H1 (cell line): ENCODE measurements at regions not wholly inside any gene's neighbourhood (a gene's known extent, or its start where the extent isn't known, plus 50 kb on each side); places are given as distances from the start of the nearest gene placed in this dataset.
A peak's percentile ranks its signal among the peaks of the same experiment; 100 is the strongest.

ENCODE experiments used
- CTCF ChIA-PET: fragments of 300-600 bp; sonication (Branson Sonifier 250); formaldehyde crosslinking; loops from one replicate; lab custom pipeline; 2021; ENCODE audit not compliant: partially characterized antibody; lab: Charles Lee
- POLR2A ChIA-PET: fragments of 300-600 bp; sonication (Branson Sonifier 250); formaldehyde crosslinking; loops from one replicate; lab custom pipeline; 2021; ENCODE audit warnings: inconsistent platforms; ENCODE audit not compliant: partially characterized antibody; lab: Charles Lee
- DNase-seq, 2 experiments: peaks; one replicate each; pipeline versions ENCODE4 v3.0.0 to v3.0.0-alpha.2; 2010 to 2022; ENCODE audit warnings: low spot score in 2 of 2, low read depth in 1 of 2, mixed read lengths in 1 of 2
- FAIRE-seq: peaks from 2 replicates; lab custom pipeline; 2011; peaks lifted over from hg19 to GRCh38; lab: Jason Lieb, UNC
- H2AFZ ChIP-seq: 2 replicates; pipeline ENCODE4 v1.8.1; 2012; ENCODE audit warnings: low read length, inconsistent platforms
- H2AK5ac ChIP-seq: 2 replicates; pipeline ENCODE4 v1.6.1; 2013; ENCODE audit warnings: low read depth, low read length
- H2BK120ac ChIP-seq: replicated peaks from 2 replicates; pipeline ENCODE3; 2013; ENCODE audit warnings: low read depth, low read length, inconsistent platforms
- H2BK12ac ChIP-seq: 2 replicates; pipeline ENCODE4 v1.6.1; 2013; ENCODE audit warnings: low read depth, low read length
- H2BK15ac ChIP-seq: 2 replicates; pipeline ENCODE4 v1.6.1; 2013; ENCODE audit warnings: low read length
- H2BK20ac ChIP-seq: 2 replicates; pipeline ENCODE4 v1.6.1; 2013; ENCODE audit warnings: low read length
- H2BK5ac ChIP-seq: 2 replicates; pipeline ENCODE4 v1.6.1; 2013; ENCODE audit warnings: low read depth, low read length
- H3K14ac ChIP-seq: 2 replicates; pipeline ENCODE4 v1.6.1; 2013; ENCODE audit warnings: inconsistent platforms; ENCODE audit not compliant: insufficient read length
- H3K18ac ChIP-seq: 2 replicates; pipeline ENCODE4 v1.6.1; 2013; ENCODE audit warnings: low read length; ENCODE audit errors: extremely low read depth
- H3K23ac ChIP-seq: 2 replicates; pipeline ENCODE4 v1.6.1; 2013; ENCODE audit warnings: inconsistent platforms; ENCODE audit not compliant: insufficient read length
- H3K23me2 ChIP-seq: 2 replicates; pipeline ENCODE4 v1.6.1; 2013; ENCODE audit warnings: low read depth, low read length
- H3K27ac ChIP-seq: 2 replicates; pipeline ENCODE4 v1.6.1; 2011; ENCODE audit warnings: low read depth, low read length, inconsistent platforms
- H3K27me3 ChIP-seq, 4 experiments: replicated peaks in 1 of 4; 1 replicate in 1 of 4; 2 replicates in 3 of 4; pipeline versions ENCODE4 v1.6.1 to v1.8.1; 2011 to 2013; ENCODE audit warnings: low read length in 3 of 4, mild to moderate bottlenecking in 3 of 4, inconsistent platforms in 2 of 4, mixed read lengths in 2 of 4, moderate library complexity in 1 of 4; ENCODE audit not compliant: control insufficient read depth in 3 of 4, insufficient read depth in 3 of 4; ENCODE audit errors: extremely low read depth in 1 of 4
- H3K36me3 ChIP-seq, 4 experiments: 2 replicates each; pipeline versions ENCODE4 v1.6.1 to v1.8.1; 2011 to 2013; ENCODE audit warnings: mild to moderate bottlenecking in 4 of 4, low read length in 3 of 4, moderate library complexity in 2 of 4, control low read depth in 1 of 4, inconsistent platforms in 1 of 4; ENCODE audit not compliant: insufficient read depth in 4 of 4, control insufficient read depth in 2 of 4
- H3K4ac ChIP-seq: replicated peaks from 2 replicates; pipeline ENCODE3; 2013; ENCODE audit warnings: low read length, low read depth, mixed read lengths, inconsistent platforms; ENCODE audit not compliant: insufficient read length
- H3K4me1 ChIP-seq, 4 experiments: replicated peaks in 1 of 4; 1 replicate in 1 of 4; 2 replicates in 3 of 4; pipeline versions ENCODE4 v1.6.1 to v1.8.1; 2011 to 2013; ENCODE audit warnings: low read length in 3 of 4, inconsistent platforms in 2 of 4, mixed read lengths in 1 of 4; ENCODE audit not compliant: insufficient read depth in 4 of 4, control insufficient read depth in 3 of 4
- H3K4me2 ChIP-seq, 2 experiments: 2 replicates each; pipeline versions ENCODE4 v1.6.1 to v1.8.1; 2011 to 2013; ENCODE audit warnings: low read depth in 2 of 2, low read length in 2 of 2, control low read depth in 1 of 2, inconsistent platforms in 1 of 2, mild to moderate bottlenecking in 1 of 2; ENCODE audit not compliant: insufficient read depth in 1 of 2
- H3K4me3 ChIP-seq, 4 experiments: fragments of 200-600, 300-600 bp in 1 of 4; sonication (generic), shearing (Covaris generic), sonication (Bioruptor Twin) in 1 of 4; 2 replicates each; pipeline versions ENCODE4 v1.5.1 to v1.8.1; 2011 to 2016; ENCODE audit warnings: low read length in 4 of 4, low read depth in 3 of 4, control low read depth in 2 of 4, inconsistent platforms in 2 of 4, mild to moderate bottlenecking in 2 of 4, mixed read lengths in 1 of 4, moderate library complexity in 1 of 4; ENCODE audit not compliant: insufficient read depth in 2 of 4; ENCODE audit errors: extremely low read depth in 1 of 4
- H3K56ac ChIP-seq: replicated peaks from 2 replicates; pipeline ENCODE3; 2013; ENCODE audit warnings: low read depth, mild to moderate bottlenecking, mixed read lengths, low read length, inconsistent platforms; ENCODE audit not compliant: insufficient read length
- H3K79me1 ChIP-seq: 2 replicates; pipeline ENCODE4 v1.6.1; 2013; ENCODE audit warnings: low read depth, low read length, control low read depth
- H3K79me2 ChIP-seq, 2 experiments: 2 replicates each; pipeline versions ENCODE4 v1.6.1 to v1.8.1; 2012 to 2013; ENCODE audit warnings: low read length in 2 of 2, mild to moderate bottlenecking in 2 of 2, inconsistent platforms in 1 of 2; ENCODE audit not compliant: insufficient read depth in 2 of 2, control insufficient read depth in 1 of 2
- H3K9ac ChIP-seq, 4 experiments: replicated peaks in 1 of 4; 1 replicate in 1 of 4; 2 replicates in 3 of 4; pipeline versions ENCODE4 v1.6.1 to v1.8.1; 2011 to 2013; ENCODE audit warnings: low read depth in 3 of 4, low read length in 3 of 4, control low read depth in 2 of 4, mild to moderate bottlenecking in 2 of 4, moderate library complexity in 2 of 4, inconsistent platforms in 1 of 4; ENCODE audit errors: extremely low read depth in 1 of 4
- H3K9me3 ChIP-seq, 2 experiments: 2 replicates each; pipeline versions ENCODE4 v1.6.1 to v1.8.1; 2012 to 2013; ENCODE audit warnings: mild to moderate bottlenecking in 2 of 2, moderate library complexity in 2 of 2, control low read depth in 1 of 2, inconsistent platforms in 1 of 2, low read depth in 1 of 2, low read length in 1 of 2, mixed read lengths in 1 of 2; ENCODE audit not compliant: insufficient read depth in 2 of 2
- H4K20me1 ChIP-seq, 2 experiments: replicated peaks in 1 of 2; 2 replicates each; pipeline versions ENCODE3 to v1.8.1; 2011 to 2013; ENCODE audit warnings: inconsistent platforms in 2 of 2, low read length in 2 of 2, mild to moderate bottlenecking in 1 of 2; ENCODE audit not compliant: insufficient read depth in 2 of 2, control insufficient read depth in 1 of 2
- H4K5ac ChIP-seq: 2 replicates; pipeline ENCODE4 v1.6.1; 2013; ENCODE audit warnings: low read length, low read depth, mixed read lengths, inconsistent platforms; ENCODE audit not compliant: insufficient read length
- H4K8ac ChIP-seq: 2 replicates; pipeline ENCODE4 v1.8.0; 2013; ENCODE audit warnings: mild to moderate bottlenecking, moderate library complexity, low read length, inconsistent platforms; ENCODE audit not compliant: insufficient read depth; ENCODE audit errors: extremely low read depth
- H4K91ac ChIP-seq: replicated peaks from 2 replicates; pipeline ENCODE3; 2013; ENCODE audit warnings: low read length, mixed read lengths, inconsistent platforms; ENCODE audit not compliant: insufficient read length
- BCL11A ChIP-seq, 2 experiments: IDR thresholded peaks; one replicate each; pipeline ENCODE4 v1.6.1; 2011; ENCODE audit warnings: low read depth in 2 of 2, low read length in 2 of 2, mild to moderate bottlenecking in 2 of 2
- ZNF274 ChIP-seq: IDR thresholded peaks from 2 replicates; pipeline ENCODE4 v1.7.0; 2012; ENCODE audit warnings: low read length, borderline replicate concordance; ENCODE audit errors: extremely low read depth
- WGBS, 2 experiments: shearing (Covaris generic) in 1 of 2; methylation state at CpG; one replicate each; pipeline versions ENCODE4 v1.1.6 to v1.1.7; 2013 to 2015; ENCODE audit warnings: low lambda C conversion rate in 2 of 2, mixed read lengths in 2 of 2, inconsistent platforms in 1 of 2, low coverage in 1 of 2, missing lambda C conversion rate in 1 of 2; ENCODE audit not compliant: insufficient replicate concordance in 2 of 2, insufficient coverage in 1 of 2, insufficient read length in 1 of 2; ENCODE audit errors: extremely low coverage in 1 of 2, missing lambda C conversion rate in 1 of 2; 5-methylcytosine and 5-hydroxymethylcytosine counted together

DNA sequence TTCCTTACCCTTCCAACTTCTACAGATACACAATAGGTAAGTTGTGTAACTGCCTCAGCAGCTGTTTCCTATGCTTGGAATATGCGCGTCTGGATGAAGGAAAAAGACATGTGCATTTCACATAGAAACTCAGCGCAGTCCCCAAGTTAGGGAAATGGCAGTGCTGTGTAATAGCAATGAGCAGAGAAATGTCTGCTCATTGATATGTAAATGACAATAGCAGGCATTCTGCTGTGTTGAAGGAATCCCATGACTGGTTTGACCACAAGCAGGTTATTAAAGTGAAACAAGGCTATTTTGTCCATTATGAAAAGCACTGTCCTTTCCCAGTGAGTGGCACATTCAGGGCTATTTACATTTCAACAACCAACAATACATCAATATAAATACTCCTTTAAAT lies 106.6 kb downstream of the BTG1 start:
- no peak overlapping the region for H2BK20ac ChIP-seq
- FAIRE-seq, result no peak
- WGBS, 2 experiments, result 64% methylated on average over 3 of the region's 3 CpGs; no CpG with 5 or more reads in 1 of the 2 experiments

More for the DNA sequence above, 106.6 kb downstream of the BTG1 start:
- Histone ChIP-seq H3K4ac (no peak overlapping the region), H3K27me3 (no peaks in the 10 kb centered on the region), H3K79me2 (no peaks in the 10 kb centered on the region), H3K4me1 (peaks cover 2 to 14% (median 12%) of the 10 kb centered on the region in 4 experiments; a peak in 6 of 7 replicates), H2BK120ac (no peak overlapping the region), H4K91ac (no peak overlapping the region), H2BK5ac (no peak overlapping the region), H3K4me2 (peak overlapping the region; percentile 6 to 54; a peak in 3 of 4 replicates), H4K20me1 (no peaks in the 10 kb centered on the region), H3K23me2 (no peaks in the 10 kb centered on the region), H3K4me3 (no peak overlapping the region), H3K9ac (no peak overlapping the region), H3K36me3 (no peaks in the 10 kb centered on the region), H3K27ac (no peak overlapping the region), H3K79me1 (no peaks in the 10 kb centered on the region), H3K18ac (no peak overlapping the region), H2AFZ (no peak overlapping the region), H3K56ac (no peak overlapping the region), H4K8ac (no peak overlapping the region), H2AK5ac (no peak overlapping the region), H2BK12ac (no peak overlapping the region), H3K23ac (no peak overlapping the region), H4K5ac (no peak overlapping the region), H2BK15ac (no peak overlapping the region), H3K9me3 (no peaks in the 10 kb centered on the region), H3K14ac (no peak overlapping the region)
- TF ChIP-seq BCL11A (IDR thresholded peaks at IDR 0.05; ENCODE audit: low read depth in 2 of 2, low read length in 2 of 2) (no peak), ZNF274 (no peak)
- ChIA-PET POLR2A (interaction anchor here (1.6 kb wide), 1 partner anchor 107 kb away, joined by 7 read pairs; the partner anchor contains the start of gene BTG1), CTCF (interaction anchor here (0.6 to 1.3 kb wide), 2 partner anchors 15 to 17 kb away, joined by 3 to 4 read pairs; no protein-coding TSS in a partner anchor)
- DNase-seq, result no peak
